ENCODE measurements at regions not wholly inside any gene's neighbourhood (a gene's known extent, or its start where the extent isn't known, plus 50 kb on each side); places are given as distances from the start of the nearest gene placed in this dataset.
A peak's percentile ranks its signal among the peaks of the same experiment; 100 is the strongest.

DNA sequence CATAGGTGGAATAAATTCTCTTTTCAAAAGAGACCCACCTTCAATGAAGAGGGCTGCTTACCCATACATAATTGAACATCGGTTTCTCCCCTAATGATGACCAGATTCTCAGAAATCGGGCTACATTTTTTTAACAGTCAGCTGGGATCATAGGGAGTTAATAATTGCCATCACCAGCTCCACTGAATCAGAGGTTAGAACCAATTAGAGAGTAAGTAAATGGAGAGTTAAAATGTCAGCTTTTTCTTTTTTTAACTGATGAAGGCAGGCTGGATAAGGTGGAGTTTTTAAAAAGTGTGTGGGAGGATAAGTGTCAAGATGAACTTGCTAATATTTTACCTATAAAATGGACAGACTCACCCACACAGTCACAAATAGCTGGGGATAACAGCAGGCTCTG, 584.5 kb upstream of the NR3C2 start:
- no peak for DNase-seq

DNA sequence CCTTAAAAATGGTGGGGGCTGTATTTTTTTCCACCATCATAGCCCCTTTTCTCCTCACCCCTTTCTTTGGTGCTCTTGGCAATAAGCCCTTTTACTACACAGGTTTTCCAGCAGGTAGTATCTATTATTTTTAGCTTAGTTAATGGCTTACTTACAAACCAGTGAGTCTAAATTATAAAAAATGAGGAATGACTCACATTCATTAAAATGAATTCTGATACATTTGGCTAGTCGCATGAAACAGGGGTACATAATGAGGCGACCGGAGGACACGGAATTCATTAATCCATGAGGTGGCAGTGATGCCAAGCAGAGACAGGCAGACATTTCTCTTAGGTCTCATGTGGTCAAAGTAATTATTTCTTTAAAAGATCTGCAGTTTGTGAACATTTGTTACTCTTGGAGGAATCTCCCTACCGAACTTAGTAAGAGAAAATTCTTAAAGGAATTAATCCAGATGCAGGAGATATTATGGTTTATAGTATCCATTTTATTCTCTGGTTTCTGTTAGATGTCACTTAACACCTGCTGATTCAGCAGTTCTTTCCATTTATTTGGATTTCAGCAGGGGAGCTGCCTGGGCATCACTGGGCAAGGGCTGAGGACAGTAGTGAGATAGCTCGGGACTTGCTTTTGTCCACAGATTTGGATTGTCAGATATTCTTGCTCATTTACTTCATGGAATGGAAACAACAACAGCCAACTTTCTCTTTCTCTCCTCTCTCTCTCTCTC, 575.0 kb upstream of the NR3C2 start:
- no peak for DNase-seq

DNA sequence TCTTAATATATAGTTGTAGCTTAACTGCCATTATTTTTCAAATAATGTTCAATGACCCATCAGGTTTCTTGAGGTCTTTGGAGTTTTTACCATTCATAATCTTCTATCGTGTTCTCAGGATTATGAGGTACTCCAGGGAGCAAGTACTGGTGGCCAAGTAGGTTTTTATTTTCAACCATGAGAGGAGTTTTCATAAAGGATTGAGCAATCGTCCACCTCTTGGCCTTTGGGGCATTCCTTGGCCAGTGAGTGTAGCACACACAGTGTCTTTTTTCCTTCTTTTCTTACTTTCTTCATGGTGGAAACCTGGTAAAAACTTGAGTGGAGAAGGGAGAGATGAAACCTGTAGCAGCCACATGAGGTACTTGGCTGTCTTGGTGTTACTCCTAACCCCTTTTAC, 567.0 kb upstream of the NR3C2 start:
- no peak for DNase-seq

DNA sequence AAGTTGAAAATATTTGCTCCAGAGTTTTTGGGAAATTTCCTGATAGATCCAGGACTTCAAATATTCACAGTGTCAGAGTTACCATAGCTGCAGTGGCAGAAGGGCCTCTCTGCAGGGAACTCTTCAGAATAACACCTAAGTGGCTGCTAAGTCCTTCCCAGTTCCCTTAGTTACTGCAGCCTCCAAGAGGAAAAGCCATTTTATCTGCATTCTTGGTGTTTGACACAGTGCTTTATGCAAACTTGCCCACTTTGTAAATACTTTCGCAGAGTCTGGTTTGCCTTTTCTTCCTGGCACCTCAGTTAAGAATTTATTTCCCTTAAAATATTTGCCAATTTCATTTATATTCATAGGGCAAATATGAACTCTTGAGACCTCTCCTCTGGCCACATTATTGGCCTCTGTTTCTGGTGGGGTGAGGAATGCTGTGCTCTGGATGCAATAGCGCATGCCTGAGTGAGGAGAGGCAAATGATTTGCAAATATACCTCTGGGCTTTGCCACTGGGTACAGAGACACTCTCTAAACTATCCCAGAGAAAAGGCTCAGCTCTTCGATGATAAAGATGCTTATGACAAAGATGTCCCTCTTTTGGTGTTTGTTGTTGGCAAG, 566.3 kb upstream of the NR3C2 start:
- DNase-seq: no peak

DNA sequence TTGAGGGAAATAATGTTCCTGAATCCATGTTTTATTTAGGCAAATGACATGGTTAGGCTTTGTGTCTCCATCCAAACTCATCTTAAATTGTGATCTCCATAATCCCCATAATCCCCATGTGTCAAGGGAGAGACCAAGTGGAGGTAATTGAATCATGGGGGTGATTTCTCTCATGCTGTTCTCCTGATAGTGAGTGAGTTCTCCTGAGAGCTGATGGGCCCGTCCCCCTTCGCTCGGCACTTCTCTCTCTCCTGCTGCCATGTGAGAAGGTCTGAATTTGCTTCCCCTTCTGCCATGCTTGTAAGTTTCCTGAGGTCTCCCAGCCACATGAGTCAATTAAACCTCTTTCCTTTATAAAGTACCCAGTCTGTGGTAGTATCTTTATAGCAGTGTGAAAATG, 563.0 kb upstream of the NR3C2 start:
- peak; percentile 91 for DNase-seq

DNA sequence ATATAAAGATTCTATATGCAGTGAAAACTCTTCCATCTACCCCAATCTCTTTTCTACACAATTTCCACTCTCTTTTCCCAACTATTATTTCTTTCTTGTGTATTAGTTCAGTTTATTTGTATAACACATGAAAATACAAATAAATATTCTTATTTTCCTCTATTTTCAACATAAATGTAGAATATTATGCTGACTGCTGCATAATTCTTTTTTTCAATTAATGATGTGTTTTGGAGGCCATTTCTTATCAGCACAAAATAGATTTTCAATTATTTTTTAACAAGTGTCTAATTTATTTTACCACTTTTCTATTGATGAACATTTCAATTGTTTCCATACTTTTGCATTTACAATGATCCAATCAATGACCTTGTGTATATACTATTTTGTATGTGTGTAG, 557.7 kb upstream of the NR3C2 start:
- DNase-seq: no peak

DNA sequence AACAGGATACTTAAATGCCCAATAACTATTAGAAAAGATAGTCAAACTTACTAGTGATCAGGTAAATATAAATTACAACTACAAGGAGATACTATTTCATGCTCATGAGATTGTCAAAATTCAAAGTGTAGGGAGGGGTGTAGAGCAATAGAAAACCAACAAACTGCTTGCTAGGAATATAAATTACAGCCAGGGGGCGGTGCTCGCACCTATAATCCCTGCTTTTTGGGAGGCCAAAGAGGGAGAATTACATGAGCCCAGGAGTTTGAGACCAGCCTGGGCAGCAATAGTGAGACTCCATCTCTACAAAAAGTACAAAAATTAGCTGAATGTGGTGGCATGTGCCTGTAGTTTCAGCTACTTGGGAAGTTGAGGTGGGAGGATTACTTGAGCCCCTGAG, 556.5 kb upstream of the NR3C2 start:
- DNase-seq: peak; percentile 49

DNA sequence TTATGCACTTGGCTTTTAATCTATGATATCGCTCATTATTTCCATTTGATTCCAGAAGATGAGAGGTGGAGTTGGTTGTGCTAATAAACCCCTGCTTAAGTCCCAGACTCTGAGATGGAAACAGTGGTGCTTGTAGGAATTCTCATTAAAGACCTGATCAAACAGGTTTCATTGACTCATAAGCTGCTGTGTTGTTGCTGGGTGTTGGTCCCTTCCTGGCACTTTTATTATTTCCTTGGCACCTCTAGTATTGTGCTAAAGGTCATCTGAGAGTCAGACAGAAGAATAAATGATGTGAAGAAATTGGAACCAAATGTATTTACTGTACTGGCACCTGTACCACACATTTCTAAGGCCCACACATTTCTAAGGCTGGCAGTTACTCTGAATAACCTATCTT, 544.7 kb upstream of the NR3C2 start:
- DNase-seq: no peak

DNA sequence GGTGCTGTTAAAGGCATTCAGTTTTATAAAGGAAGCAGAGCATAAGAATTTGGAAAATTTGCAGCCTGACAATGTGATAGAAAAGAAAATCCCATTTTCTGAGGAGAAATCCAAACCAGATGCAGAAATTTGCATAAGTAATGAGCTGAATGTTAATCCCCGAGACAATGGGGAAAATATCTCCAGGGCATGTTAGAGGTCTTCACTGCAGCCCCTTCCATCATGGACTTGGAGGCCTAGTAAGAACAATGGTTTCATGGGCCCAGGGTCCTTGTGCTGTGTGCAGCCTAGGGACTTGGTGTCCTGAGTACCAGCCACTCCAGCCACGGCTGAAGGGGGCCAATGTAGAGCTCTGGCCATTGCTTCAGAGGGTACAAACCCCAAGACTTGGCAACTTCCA, 542.7 kb upstream of the NR3C2 start:
- DNase-seq: no peak

DNA sequence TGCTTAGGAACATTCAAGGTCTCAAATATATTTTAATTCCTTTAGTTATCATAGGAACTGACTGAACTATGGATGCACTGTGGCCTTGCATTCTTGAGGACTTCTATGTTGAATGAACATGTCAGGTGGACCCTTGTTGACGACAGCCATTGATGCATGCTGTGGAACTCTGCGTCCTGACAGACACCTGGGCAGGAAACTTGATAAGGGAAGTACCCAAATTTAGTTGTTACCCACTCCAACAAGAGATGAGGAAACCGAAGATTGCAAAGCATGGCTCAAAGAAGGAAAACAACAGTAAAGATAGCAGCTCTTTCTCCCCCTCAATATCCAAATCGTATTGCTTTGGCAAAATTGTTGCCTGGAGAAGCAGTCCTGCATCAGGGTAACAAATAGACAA, 540.0 kb upstream of the NR3C2 start:
- no peak for DNase-seq

DNA sequence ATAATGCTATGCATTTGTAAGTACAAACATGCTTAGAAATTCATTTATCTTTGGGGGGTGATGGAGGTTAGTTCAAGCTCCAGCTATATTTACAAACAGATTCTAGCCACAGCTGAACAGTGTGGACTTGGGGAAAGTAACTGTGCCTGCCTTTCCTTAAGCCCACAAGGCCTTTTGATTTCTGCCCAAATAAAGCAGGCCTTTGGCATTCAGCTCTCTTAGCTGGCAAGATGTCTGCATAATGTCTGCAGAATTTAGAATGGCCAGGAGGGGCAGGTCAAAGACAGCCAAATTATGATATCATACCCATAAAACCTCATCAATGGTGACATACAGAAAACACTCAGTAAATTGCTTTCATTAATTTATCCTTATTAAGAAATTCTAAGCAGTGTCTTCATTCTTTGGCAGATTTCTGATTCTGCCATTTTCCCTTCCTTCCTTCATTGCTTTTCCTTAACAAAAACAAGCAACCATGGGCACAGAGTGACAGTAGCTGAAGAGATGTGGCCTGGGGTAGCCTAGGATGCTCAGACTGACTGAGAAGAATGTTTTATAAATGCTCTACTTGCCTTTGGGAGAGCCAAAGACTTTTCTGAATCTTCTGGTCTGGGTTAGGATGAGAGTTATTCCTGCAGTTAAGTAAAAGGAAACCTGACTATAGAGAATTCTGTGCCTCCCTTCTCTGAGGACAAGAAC, 538.7 kb upstream of the NR3C2 start:
- DNase-seq: no peak

DNA sequence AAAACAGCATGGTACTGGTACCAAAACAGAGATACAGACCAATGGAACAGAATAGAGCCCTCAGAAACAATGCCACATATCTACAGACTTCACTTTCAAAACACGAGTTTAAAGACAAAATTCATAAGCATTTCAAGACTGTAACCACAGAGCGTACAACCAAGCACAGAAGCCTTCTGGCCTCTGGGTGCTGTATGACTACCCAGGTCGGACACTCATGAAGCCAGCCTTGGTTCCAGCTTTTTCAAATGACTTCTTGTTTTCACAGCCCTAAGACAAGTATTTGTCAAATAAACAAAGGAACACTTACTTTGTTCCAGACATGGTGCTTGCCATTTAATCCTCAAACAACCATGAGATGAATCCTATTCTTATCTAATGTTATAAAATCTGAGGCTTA, 536.1 kb upstream of the NR3C2 start:
- DNase-seq: no peak

DNA sequence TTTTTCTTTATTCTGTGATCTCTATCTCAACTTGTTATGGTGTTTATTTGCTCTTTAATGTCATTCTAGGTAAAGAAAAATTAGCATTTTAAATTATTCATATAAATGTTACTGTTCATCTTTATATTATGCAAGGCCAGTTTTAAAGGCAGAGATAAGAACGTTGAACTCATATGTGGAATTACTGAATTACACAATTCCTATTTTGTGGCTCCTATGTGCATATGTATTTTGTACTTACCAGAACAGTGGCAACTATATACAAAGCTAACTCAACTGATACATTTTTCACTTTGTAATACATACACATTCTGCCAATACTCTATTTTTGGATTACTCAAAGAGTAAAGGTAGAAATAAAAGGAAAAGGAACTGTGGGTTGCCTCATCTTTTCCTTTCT, 533.2 kb upstream of the NR3C2 start:
- DNase-seq: no peak

DNA sequence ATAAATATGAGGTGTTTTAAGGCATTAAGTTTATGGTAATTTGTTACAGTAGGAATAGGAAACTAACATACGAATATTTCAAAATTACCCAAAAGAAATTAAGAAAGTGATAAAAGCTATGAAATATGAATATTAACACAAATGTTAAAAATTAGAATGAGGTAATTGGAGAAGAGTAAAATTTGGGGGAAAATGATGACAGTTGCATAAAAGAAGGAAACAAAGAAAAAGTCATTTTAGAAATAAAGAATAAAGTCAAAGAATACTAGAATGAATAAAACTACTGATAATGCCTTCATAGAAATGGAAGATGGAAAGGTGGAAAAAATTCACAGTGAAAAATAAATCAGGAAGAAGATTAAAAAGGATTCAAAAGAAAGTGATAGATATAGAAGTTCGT, 522.9 kb upstream of the NR3C2 start:
- no peak for DNase-seq

DNA sequence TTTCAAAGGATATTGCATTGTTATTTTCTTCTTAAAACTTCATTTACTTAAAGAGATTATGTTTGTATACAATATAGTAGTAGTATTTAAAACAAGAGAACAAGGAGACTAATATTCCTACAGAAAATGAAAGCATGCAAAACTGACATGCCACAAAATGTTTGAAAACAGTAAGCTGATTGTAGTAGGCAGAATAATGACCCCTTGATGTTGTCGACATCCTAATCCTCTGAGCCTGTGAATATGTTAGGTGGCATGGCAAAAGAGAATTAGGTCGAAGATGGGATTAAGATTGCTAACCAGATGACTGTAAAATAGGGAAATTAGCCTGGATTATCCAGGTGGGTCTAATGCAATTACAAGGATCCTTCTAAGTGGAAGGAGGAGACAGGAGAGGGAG, 522.2 kb upstream of the NR3C2 start:
- DNase-seq: peak; percentile 96

DNA sequence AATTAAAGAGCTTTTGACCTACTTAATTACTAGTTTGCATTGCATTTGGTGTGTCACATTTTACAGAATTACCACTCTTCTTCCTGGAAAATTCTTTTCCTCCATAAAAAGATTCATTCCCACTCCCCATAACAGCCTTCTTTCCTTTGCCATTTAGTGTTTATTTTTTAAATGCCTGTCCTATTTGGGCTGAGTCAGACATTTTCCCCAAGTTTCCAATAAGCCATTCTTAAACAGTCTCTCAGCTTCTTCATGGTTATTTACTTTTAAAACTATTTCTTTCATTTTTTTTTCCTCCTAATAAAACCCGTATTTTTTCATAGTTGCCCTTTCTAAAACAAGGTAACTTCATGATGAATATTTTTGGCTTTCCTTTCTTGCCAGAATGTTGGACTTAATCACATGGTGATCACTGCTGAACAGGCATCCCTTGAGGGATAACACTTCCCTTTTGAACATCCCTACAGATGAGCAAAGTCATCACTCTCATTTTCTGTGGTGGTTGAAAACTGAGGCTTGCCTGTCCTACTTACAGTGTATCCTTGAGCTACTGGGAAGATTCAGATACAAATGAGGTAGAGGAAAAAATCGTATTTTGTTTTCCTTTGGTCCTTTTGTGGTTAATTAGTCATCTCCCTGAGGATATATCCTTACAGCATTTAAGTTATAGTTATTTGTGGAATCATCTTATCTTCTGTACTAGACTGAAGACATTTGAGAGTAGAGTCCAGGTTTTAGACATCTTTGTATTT, 520.5 kb upstream of the NR3C2 start:
- no peak for DNase-seq

DNA sequence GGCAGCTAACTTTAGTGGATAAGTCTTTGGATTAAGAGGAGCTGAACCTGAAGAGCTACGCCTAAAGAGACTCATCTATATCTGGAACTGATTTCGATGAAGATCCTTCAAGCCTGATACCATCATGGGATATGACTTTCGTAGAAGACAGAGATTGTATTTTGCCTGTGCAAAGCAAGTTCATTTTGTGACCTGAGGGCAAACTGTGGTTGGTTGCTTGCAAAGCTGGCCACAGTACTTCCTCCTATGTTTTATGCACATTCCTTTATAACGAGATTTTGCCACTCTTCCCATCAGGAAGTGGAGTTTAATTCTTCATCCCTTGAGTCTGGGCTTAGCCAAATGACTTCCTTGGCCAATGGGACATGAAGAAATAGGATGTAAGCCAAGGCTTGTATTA, 519.3 kb upstream of the NR3C2 start:
- DNase-seq: no peak

DNA sequence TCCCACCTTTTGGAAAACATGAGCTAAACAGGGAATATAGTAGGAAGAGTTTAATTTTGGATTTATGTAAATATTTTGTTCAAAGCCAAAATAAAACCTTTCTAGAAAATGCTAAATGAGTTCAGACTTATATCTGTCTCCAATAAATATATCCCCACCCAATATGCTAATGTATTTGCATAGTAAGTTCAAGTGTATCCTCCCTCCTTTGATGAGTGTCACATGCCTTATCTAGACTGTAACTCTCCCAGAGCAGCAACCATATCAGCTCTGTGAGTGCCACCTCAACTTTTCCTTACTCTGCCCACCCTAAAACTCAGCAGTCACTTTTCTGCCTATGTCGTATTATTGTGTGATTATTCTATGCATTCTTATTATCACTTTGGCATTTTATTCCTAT, 516.1 kb upstream of the NR3C2 start:
- DNase-seq: no peak

DNA sequence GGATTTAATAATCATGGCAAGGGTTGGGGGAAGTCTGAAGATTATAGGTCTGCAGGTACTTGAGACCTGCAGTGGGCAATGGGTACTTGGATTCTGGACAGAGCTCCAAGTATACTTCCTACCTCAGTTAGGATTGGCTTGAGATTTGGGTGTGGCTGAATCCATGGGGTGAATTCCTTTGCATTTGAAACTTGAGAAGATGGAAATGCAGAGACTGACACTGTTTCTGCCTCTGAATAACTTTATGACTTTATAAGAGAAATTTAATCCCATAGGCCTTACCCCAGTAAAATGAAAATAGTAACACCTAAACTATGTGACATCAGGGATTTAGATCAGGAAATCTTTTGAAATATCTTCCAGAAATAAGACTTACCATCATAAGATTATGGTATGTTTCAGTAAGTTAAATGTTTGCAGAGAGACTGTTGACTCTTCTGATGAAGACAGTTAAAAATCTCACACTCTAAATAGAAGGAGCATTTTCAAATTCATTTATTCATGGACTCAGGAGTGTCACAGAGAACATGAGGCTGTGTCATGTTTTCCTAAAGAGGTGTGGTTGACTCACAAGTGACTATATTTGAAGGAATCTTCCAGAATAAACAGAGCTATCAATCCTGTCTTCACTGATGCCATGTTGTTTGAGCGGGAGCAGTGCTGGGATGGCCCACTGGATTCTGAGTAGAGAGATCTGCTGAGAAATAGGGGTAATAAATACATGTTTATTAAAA, 513.5 kb upstream of the NR3C2 start:
- no peak for DNase-seq

DNA sequence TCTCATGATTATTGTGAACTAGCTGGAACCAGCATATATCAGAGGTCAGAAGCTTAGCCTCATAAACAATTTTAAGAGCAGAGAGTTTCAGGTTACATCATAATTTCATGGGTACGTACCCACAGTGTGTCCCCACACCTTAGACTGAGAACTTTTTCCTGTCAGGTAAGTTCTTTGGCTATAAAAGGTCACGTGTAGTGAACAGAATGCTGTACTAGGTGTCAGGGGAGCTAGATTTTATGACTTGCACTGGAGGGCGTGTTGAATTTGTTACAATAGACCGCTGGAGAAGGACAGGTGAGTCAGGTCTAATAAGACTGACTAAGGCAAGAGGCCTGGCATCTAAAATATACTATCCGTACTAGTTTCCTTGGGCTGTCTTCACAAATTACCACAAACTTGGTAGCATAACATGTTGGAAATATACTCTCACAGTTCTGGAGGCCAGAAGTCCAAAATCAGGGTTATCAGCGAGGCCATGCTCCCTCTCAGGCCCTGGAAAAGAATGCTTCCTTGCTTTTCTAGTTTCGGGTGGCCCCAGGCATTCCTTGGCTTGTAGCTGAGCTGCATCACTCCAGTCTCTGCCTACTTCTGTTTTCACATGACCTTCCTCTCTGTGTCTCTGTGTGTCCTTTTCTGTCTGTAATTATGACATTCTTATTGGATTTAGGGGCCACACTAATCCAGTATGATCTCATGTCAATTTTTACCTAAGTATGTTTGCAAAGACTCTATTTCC, 512.0 kb upstream of the NR3C2 start:
- no peak for DNase-seq

DNA sequence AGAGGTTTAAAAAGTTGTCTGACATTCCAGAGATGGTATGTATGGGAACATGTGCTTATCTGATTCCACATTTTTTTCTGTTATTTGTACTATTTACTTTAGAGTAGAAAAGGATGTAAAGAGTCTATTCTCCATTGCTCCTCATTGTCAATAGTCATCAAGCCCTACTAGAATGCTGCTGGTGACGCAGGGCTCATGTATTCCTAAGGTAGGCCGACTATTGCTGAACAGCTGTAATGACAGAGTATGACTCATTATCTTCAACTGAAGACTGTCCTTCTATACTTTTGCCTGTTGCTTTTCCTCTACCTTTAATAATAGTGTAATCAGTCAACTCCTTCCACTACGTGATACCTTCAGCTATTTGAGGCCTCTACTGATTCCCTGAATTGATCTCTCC, 509.1 kb upstream of the NR3C2 start:
- DNase-seq: no peak

DNA sequence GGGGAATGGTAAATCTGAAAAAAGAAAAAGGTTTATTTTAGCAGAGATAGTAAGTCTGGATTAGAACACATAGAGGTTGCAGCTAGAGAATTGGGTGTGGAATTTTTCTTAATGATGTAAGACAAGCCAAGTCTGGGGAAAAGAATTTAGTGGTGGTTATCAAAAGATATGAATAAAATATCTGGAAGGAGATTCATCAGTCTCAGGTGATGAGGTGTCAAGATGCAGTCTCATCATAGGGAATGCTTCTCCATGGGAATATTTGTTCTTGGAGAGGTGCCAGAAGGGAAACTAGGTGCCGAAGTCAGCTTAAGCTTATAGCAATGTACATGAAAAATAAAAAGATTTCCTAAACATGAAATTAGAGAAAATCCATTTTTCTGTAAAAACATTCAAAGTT, 504.1 kb upstream of the NR3C2 start:
- DNase-seq: no peak

All from NCI-H82 (cell line).